ENCODE measurements at regions not wholly inside any gene's neighbourhood (a gene's known extent, or its start where the extent isn't known, plus 50 kb on each side); places are given as distances from the start of the nearest gene placed in this dataset.

GRCh38 chr7:354597-355470, 64.9 kb downstream of the FOXL3 start:
- TF ChIP-seq CTCF (conservative IDR thresholded peaks at IDR 0.05), result no peak
- Histone ChIP-seq H3K79me2 (ENCODE audit: insufficient read depth, low read length) (no peaks in the 10 kb centered on the region), H3K23ac (ENCODE audit: insufficient read length, low read depth, low read length) (no peak overlapping the region), H2AFZ (ENCODE audit: low read length) (no peak overlapping the region), H3K27ac (ENCODE audit: insufficient read length, low read depth, low read length) (no peak overlapping the region), H2BK12ac (ENCODE audit: insufficient read length, low read depth, low read length) (no peak overlapping the region), H3K9ac (ENCODE audit: extremely low read depth, insufficient read length, low read length) (no peak overlapping the region), H3K4me1 (ENCODE audit: insufficient read depth, low read length) (no peaks in the 10 kb centered on the region), H3K79me1 (ENCODE audit: insufficient read depth, low read depth, low read length, poor library complexity, severe bottlenecking) (no peaks in the 10 kb centered on the region), H2BK20ac (ENCODE audit: low read depth, low read length, poor library complexity, severe bottlenecking) (no peak overlapping the region), H3K23me2 (ENCODE audit: insufficient read length, low read depth, low read length, poor library complexity, severe bottlenecking) (no peaks in the 10 kb centered on the region), H3K4ac (ENCODE audit: low read depth, low read length) (no peak overlapping the region), H3K18ac (ENCODE audit: insufficient read length, low read depth, low read length) (no peak overlapping the region), H2BK15ac (ENCODE audit: low read depth, low read length) (no peak overlapping the region), H4K8ac (replicated peaks; ENCODE audit: insufficient read length, low read depth, low read length) (no peak overlapping the region), H3T11ph (ENCODE audit: low read length) (no peak overlapping the region), H2BK120ac (ENCODE audit: low read depth, low read length, poor library complexity, severe bottlenecking) (no peak overlapping the region), H3K9me3 (ENCODE audit: control insufficient read depth, low read depth, low read length) (no peaks in the 10 kb centered on the region), H2BK5ac (ENCODE audit: insufficient read length, low read length) (no peak overlapping the region), H4K20me1 (ENCODE audit: control insufficient read depth, insufficient read depth, insufficient read length) (peaks cover 2% of the 10 kb centered on the region), H3K14ac (ENCODE audit: insufficient read depth, low read length) (no peak overlapping the region), H4K91ac (ENCODE audit: insufficient read length, low read depth, low read length) (no peak overlapping the region), H3K56ac (ENCODE audit: insufficient read length, low read depth, low read length) (no peak overlapping the region), H3K4me2 (ENCODE audit: insufficient read depth, insufficient read length, low read length) (no peak overlapping the region), H4K5ac (ENCODE audit: insufficient read length, low read depth, low read length) (no peak overlapping the region), H3K27me3 (ENCODE audit: insufficient read depth, low read length) (no peaks in the 10 kb centered on the region; the same call in 1 of the 2 replicates), H2AK5ac (ENCODE audit: insufficient read length, low read length) (no peak overlapping the region)
- no peak for DNase-seq
- H3K27ac Mint-ChIP-seq, result no peak overlapping the region
- peaks cover 3% of the 10 kb centered on the region; the same call in 1 of the 2 replicates for H3K27me3 Mint-ChIP-seq (ENCODE audit: low read depth)
- peaks cover 0 to 6% of the 10 kb centered on the region in 2 experiments; a peak in 1 of 4 replicates for H3K4me1 Mint-ChIP-seq
- WGBS (ENCODE audit: extremely low coverage, insufficient read length, low lambda C conversion rate), result no CpG with 5 or more reads among the region's 24 CpGs
- no peak overlapping the region for H3K4me3 Mint-ChIP-seq
- no peaks in the 10 kb centered on the region; a peak in 2 of 5 replicates for H3K9me3 Mint-ChIP-seq
- no peaks in the 10 kb centered on the region for H3K36me3 Mint-ChIP-seq (ENCODE audit: insufficient read depth in 1 of 3, low read depth in 3 of 3)
